ENCODE measurements at regions not wholly inside any gene's neighbourhood (a gene's known extent, or its start where the extent isn't known, plus 50 kb on each side); places are given as distances from the start of the nearest gene placed in this dataset.

DNA sequence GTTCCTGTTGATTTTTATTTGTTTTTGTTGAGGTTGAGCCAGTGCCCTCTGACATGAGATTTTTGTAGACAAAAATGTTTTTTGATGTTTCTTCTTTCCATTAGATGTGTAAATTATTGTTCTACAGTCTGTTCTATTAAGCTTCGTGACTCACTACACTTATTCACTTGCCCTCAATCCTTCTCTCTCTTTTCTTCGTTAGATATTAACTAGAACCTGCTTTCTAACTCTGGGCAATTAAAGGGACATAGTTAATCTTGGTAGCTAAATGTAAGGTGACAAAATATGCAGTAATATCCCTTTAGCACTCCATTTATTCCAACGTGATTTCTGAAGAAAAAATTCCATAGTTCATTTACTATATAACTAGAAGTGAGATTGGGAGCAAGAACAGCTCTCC, 333.9 kb downstream of the PDHA2 start:
- TF ChIP-seq EZH2 (IDR thresholded peaks at IDR 0.05; ENCODE audit: borderline replicate concordance, low read depth, low read length, poor library complexity, severe bottlenecking), result no peak
- TF ChIP-seq, protein P1, sequence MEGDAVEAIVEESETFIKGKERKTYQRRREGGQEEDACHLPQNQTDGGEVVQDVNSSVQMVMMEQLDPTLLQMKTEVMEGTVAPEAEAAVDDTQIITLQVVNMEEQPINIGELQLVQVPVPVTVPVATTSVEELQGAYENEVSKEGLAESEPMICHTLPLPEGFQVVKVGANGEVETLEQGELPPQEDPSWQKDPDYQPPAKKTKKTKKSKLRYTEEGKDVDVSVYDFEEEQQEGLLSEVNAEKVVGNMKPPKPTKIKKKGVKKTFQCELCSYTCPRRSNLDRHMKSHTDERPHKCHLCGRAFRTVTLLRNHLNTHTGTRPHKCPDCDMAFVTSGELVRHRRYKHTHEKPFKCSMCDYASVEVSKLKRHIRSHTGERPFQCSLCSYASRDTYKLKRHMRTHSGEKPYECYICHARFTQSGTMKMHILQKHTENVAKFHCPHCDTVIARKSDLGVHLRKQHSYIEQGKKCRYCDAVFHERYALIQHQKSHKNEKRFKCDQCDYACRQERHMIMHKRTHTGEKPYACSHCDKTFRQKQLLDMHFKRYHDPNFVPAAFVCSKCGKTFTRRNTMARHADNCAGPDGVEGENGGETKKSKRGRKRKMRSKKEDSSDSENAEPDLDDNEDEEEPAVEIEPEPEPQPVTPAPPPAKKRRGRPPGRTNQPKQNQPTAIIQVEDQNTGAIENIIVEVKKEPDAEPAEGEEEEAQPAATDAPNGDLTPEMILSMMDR (conservative IDR thresholded peaks at IDR 0.05; ENCODE audit: low read depth, low read length), result no peak

Measured in A673 (cell line).